ENCODE measurements at regions not wholly inside any gene's neighbourhood (a gene's known extent, or its start where the extent isn't known, plus 50 kb on each side); places are given as distances from the start of the nearest gene placed in this dataset.

- POLR2A ChIA-PET: no interaction called here
- Histone ChIP-seq H3K4me1 (ENCODE audit: control insufficient read depth, extremely low read depth, insufficient read depth, low read length) (no peaks in the 10 kb centered on the region), H3K9me3 (replicated peaks; ENCODE audit: control insufficient read depth, insufficient read depth, low read length) (peaks cover 2% of the 10 kb centered on the region), H3K9ac (replicated peaks; ENCODE audit: extremely low read depth, insufficient read depth, low read length) (no peak overlapping the region), H3K9me1 (replicated peaks; ENCODE audit: control insufficient read depth, extremely low read depth, insufficient read depth, low read length) (no peaks in the 10 kb centered on the region), H3K27me3 (ENCODE audit: control insufficient read depth in 2 of 2, insufficient read depth in 2 of 2, low read length in 2 of 2) (no peaks in the 10 kb centered on the region), H3K4me2 (ENCODE audit: insufficient read depth, low read length) (no peak overlapping the region), H2AFZ (ENCODE audit: low read depth, low read length) (no peak overlapping the region), H3K4me3 (replicated peaks in 1 of 3; ENCODE audit: insufficient read depth in 1 of 3, low read depth in 1 of 3, low read length in 3 of 3) (no peak overlapping the region), H4K20me1 (replicated peaks; ENCODE audit: control insufficient read depth, extremely low read depth, insufficient read depth, low read length) (no peaks in the 10 kb centered on the region), H3K27ac (ENCODE audit: insufficient read depth, low read depth, low read length) (no peak overlapping the region), H3K79me2 (ENCODE audit: control insufficient read depth, insufficient read depth, low read length) (no peaks in the 10 kb centered on the region), H3K36me3 (ENCODE audit: control insufficient read depth in 2 of 2, extremely low read depth in 1 of 2, insufficient read depth in 2 of 2, low read length in 2 of 2) (no peaks in the 10 kb centered on the region)
- FAIRE-seq: no peak
- TF ChIP-seq CTCF (IDR thresholded peaks at IDR 0.05; ENCODE audit: extremely low read depth in 1 of 2, insufficient read depth in 1 of 2, low read depth in 1 of 2, low read length in 2 of 2) (no peak), POLR2A (IDR thresholded peaks at IDR 0.05; ENCODE audit: low read depth, low read length) (no peak), FOS (IDR thresholded peaks at IDR 0.05; ENCODE audit: borderline replicate concordance, insufficient read depth, low read length) (no peak), MYC (IDR thresholded peaks at IDR 0.05; ENCODE audit: low read depth, low read length) (no peak), MAX (IDR thresholded peaks at IDR 0.05; ENCODE audit: insufficient read depth, insufficient read length) (no peak), GATA2 (IDR thresholded peaks at IDR 0.05; ENCODE audit: insufficient read depth, insufficient read length, low read depth, low read length) (no peak), EZH2 (IDR thresholded peaks at IDR 0.05; ENCODE audit: borderline replicate concordance, low read depth, low read length, severe bottlenecking) (no peak), JUN (IDR thresholded peaks at IDR 0.05; ENCODE audit: borderline replicate concordance, insufficient read depth, insufficient read length, low read depth) (no peak), POLR2AphosphoS5 (IDR thresholded peaks at IDR 0.05; ENCODE audit: insufficient read depth, low read depth, low read length) (no peak)
- intact Hi-C loops (cut with micrococcal nuclease): no loop called here
- no peak for DNase-seq (ENCODE audit: low read depth, low spot score)
- CTCF ChIA-PET: no interaction called here
- no TSS peak for BruUV-seq (replicated peaks)
- dilution Hi-C loops (cut with MboI; ENCODE audit: extremely low pct_ligation_motif_present, low sequenced_read_pairs): no loop called here
Observed at GRCh38 chr10:106301146-106301545, 863.4 kb downstream of the SORCS1 start.

Measured in endothelial cell of umbilical vein (primary cell).